Neural cell (in vitro differentiated cells): ENCODE measurements at regions not wholly inside any gene's neighbourhood (a gene's known extent, or its start where the extent isn't known, plus 50 kb on each side); places are given as distances from the start of the nearest gene placed in this dataset.

ENCODE experiments used
- H2AFZ ChIP-seq: fragments of 200-600, 300-800 bp; sonication (generic), shearing (Covaris generic); 2 replicates; pipeline ENCODE4 v1.6.0; 2014; ENCODE audit warnings: low read depth, mild to moderate bottlenecking, antibody characterized with exemption, low read length, moderate library complexity
- H3F3A ChIP-seq: fragments of 200-600 bp; shearing (Covaris generic); 2 replicates; pipeline ENCODE4 v1.6.1; 2016; ENCODE audit warnings: mild to moderate bottlenecking, moderate library complexity, mixed read lengths, antibody characterized with exemption, low read length; ENCODE audit not compliant: insufficient read depth, poor library complexity, severe bottlenecking
- H3K27ac ChIP-seq: fragments of 200-600, 300-800 bp; sonication (generic), shearing (Covaris generic); 2 replicates; pipeline ENCODE4 v1.5.1; 2014; ENCODE audit warnings: mild to moderate bottlenecking, low read length, moderate library complexity
- H3K27me3 ChIP-seq: fragments of 300-800, 200-600 bp; sonication (generic), shearing (Covaris generic); 2 replicates; pipeline ENCODE4 v1.6.0; 2014; ENCODE audit warnings: mild to moderate bottlenecking, low read depth, low read length, moderate library complexity; ENCODE audit not compliant: insufficient read depth
- H3K36me3 ChIP-seq: fragments of 300-800, 200-600 bp; sonication (generic), shearing (Covaris generic); 2 replicates; pipeline ENCODE4 v1.5.1; 2014; ENCODE audit warnings: mild to moderate bottlenecking, antibody characterized with exemption, low read length, moderate library complexity; ENCODE audit not compliant: insufficient read depth
- H3K4me2 ChIP-seq: fragments of 300-800, 200-600 bp; sonication (generic), shearing (Covaris generic); 2 replicates; pipeline ENCODE4 v1.6.0; 2014; ENCODE audit warnings: mild to moderate bottlenecking, low read length
- H3K4me3 ChIP-seq: fragments of 300-800, 200-600 bp; sonication (generic), shearing (Covaris generic); 2 replicates; pipeline ENCODE4 v1.5.1; 2014; ENCODE audit warnings: mild to moderate bottlenecking, low read length, moderate library complexity
- H3K79me2 ChIP-seq: fragments of 200-600 bp; shearing (Covaris generic); replicated peaks from 2 replicates; pipeline ENCODE4 v1.6.0; 2014; ENCODE audit warnings: mild to moderate bottlenecking, low read length, moderate library complexity; ENCODE audit not compliant: insufficient read depth
- H3K9ac ChIP-seq: fragments of 300-800, 200-600 bp; sonication (generic), shearing (Covaris generic); 2 replicates; pipeline ENCODE4 v1.6.1; 2016; ENCODE audit warnings: mild to moderate bottlenecking, low read length, mixed read lengths
- H3K9me2 ChIP-seq: fragments of 200-600 bp; shearing (Covaris generic); 2 replicates; pipeline ENCODE4 v1.6.1; 2016; ENCODE audit warnings: mild to moderate bottlenecking, low read length, mixed read lengths; ENCODE audit not compliant: insufficient read depth
- H3K9me3 ChIP-seq: fragments of 200-600, 300-800 bp; sonication (generic), shearing (Covaris generic); 2 replicates; pipeline ENCODE4 v1.6.1; 2016; ENCODE audit warnings: mild to moderate bottlenecking, mixed run types, low read length, moderate library complexity, mixed read lengths
- H4K20me1 ChIP-seq: fragments of 200-600 bp; shearing (Covaris generic); 2 replicates; pipeline ENCODE4 v1.6.1; 2016; ENCODE audit warnings: mild to moderate bottlenecking, mixed run types; ENCODE audit not compliant: insufficient read depth
- EP300 ChIP-seq: fragments of 450-650 bp; conservative IDR thresholded peaks from 2 replicates; pipeline ENCODE4 v1.6.1; 2014; ENCODE audit warnings: antibody characterized with exemption, mild to moderate bottlenecking, moderate library complexity; ENCODE audit not compliant: poor library complexity, severe bottlenecking
- EZH2 ChIP-seq: fragments of 200-600, 300-800 bp; shearing (Covaris generic), sonication (generic); IDR thresholded peaks from 2 replicates; pipeline ENCODE4 v1.6.1; 2014; ENCODE audit warnings: antibody characterized with exemption, low read length, borderline replicate concordance, mild to moderate bottlenecking; ENCODE audit not compliant: insufficient read depth, poor library complexity, severe bottlenecking
- MXI1 ChIP-seq: fragments of 450-650 bp; conservative IDR thresholded peaks from 2 replicates; pipeline ENCODE4 v1.6.1; 2014; ENCODE audit warnings: antibody characterized with exemption, mild to moderate bottlenecking; ENCODE audit not compliant: poor library complexity, severe bottlenecking
- POLR2AphosphoS5 ChIP-seq: IDR thresholded peaks from 2 replicates; pipeline ENCODE4 v1.6.1; 2012
- RAD21 ChIP-seq: fragments of 450-650 bp; conservative IDR thresholded peaks from 2 replicates; pipeline ENCODE4 v1.6.1; 2014; ENCODE audit warnings: antibody characterized with exemption, mild to moderate bottlenecking, moderate library complexity
- SMC3 ChIP-seq: fragments of 450-650 bp; conservative IDR thresholded peaks from 2 replicates; pipeline ENCODE4 v1.6.1; 2014; ENCODE audit warnings: antibody characterized with exemption, mild to moderate bottlenecking, moderate library complexity; ENCODE audit not compliant: poor library complexity
- TAF1 ChIP-seq: IDR thresholded peaks from 2 replicates; pipeline ENCODE4 v1.6.1; 2012; ENCODE audit warnings: low read depth
- TF ChIP-seq, protein P1 (sequence below): fragments of 450-650 bp; IDR thresholded peaks from 2 replicates; pipeline ENCODE4 v1.5.1; 2014; ENCODE audit warnings: antibody characterized with exemption, mild to moderate bottlenecking, moderate library complexity; ENCODE audit not compliant: poor library complexity, severe bottlenecking
- TF ChIP-seq, protein P2 (sequence below): IDR thresholded peaks from 2 replicates; pipeline ENCODE4 v1.6.1; 2012; ENCODE audit warnings: borderline replicate concordance

DNA sequence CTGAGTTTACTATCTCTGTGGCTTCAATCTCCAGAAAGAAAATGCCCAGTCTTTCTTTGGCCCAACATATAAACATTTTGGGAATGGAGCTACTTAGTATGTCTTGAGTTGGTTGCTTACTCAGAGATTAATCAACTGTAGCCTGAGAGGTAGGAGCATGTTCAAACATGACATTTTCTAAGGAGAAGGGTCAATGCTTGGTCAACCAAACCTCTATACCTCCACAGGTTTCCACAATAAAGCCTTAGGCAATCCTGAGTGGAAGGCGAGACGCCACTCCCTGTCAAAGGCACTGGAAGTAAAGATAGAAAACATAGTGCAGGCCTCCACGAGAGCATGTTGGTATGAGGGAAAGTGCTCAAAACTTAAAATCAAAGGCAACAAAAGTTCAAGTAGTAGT lies 411.4 kb downstream of the KCTD16 start:
- Histone ChIP-seq H3K4me3 (no peak overlapping the region), H3K36me3 (no peaks in the 10 kb centered on the region), H3K27me3 (peaks cover 46% of the 10 kb centered on the region), H3K9me2 (no peaks in the 10 kb centered on the region), H3K4me2 (no peak overlapping the region), H3K27ac (no peak overlapping the region), H3F3A (no peaks in the 10 kb centered on the region), H3K9ac (no peak overlapping the region), H4K20me1 (no peaks in the 10 kb centered on the region), H2AFZ (no peak overlapping the region), H3K79me2 (no peaks in the 10 kb centered on the region), H3K9me3 (no peaks in the 10 kb centered on the region)
- TF ChIP-seq, protein P1, sequence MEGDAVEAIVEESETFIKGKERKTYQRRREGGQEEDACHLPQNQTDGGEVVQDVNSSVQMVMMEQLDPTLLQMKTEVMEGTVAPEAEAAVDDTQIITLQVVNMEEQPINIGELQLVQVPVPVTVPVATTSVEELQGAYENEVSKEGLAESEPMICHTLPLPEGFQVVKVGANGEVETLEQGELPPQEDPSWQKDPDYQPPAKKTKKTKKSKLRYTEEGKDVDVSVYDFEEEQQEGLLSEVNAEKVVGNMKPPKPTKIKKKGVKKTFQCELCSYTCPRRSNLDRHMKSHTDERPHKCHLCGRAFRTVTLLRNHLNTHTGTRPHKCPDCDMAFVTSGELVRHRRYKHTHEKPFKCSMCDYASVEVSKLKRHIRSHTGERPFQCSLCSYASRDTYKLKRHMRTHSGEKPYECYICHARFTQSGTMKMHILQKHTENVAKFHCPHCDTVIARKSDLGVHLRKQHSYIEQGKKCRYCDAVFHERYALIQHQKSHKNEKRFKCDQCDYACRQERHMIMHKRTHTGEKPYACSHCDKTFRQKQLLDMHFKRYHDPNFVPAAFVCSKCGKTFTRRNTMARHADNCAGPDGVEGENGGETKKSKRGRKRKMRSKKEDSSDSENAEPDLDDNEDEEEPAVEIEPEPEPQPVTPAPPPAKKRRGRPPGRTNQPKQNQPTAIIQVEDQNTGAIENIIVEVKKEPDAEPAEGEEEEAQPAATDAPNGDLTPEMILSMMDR, result no peak
- no peak for TF ChIP-seq EZH2
- TF ChIP-seq RAD21, result no peak
- no peak for TF ChIP-seq MXI1
- no peak for TF ChIP-seq EP300
- no peak for TF ChIP-seq POLR2AphosphoS5

DNA sequence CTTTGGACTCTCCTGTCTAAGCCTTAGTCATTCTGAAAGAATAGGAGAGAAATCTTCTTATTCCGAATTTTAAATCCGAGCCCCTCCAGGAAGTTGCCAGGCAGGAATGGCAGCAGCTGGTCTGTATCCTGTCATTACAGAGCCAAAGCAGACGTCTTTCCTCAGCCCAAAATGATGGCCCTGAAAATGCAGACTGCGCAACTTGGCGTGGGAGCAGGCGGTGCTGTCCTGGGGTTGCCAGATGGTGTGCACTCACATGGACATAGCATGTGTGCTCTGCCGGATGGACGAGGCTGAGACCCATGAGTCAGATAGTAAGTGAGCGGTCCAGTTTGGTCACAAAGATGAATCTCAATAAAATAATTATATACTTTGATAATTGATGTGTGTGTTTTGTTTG lies 410.4 kb downstream of the KCTD16 start:
- Histone ChIP-seq H4K20me1 (no peaks in the 10 kb centered on the region), H3K36me3 (no peaks in the 10 kb centered on the region), H3K9ac (no peak overlapping the region), H3K4me2 (no peak overlapping the region), H3F3A (no peaks in the 10 kb centered on the region), H3K27me3 (peaks cover 36% of the 10 kb centered on the region), H3K9me2 (no peaks in the 10 kb centered on the region), H3K4me3 (no peak overlapping the region), H3K27ac (no peak overlapping the region), H3K79me2 (no peaks in the 10 kb centered on the region), H3K9me3 (no peaks in the 10 kb centered on the region), H2AFZ (no peak overlapping the region)
- no peak for TF ChIP-seq RAD21
- TF ChIP-seq MXI1, result no peak
- TF ChIP-seq, protein P1, result no peak
- no peak for TF ChIP-seq SMC3
- TF ChIP-seq TAF1, result no peak
- TF ChIP-seq EP300, result no peak
- TF ChIP-seq, protein P2, sequence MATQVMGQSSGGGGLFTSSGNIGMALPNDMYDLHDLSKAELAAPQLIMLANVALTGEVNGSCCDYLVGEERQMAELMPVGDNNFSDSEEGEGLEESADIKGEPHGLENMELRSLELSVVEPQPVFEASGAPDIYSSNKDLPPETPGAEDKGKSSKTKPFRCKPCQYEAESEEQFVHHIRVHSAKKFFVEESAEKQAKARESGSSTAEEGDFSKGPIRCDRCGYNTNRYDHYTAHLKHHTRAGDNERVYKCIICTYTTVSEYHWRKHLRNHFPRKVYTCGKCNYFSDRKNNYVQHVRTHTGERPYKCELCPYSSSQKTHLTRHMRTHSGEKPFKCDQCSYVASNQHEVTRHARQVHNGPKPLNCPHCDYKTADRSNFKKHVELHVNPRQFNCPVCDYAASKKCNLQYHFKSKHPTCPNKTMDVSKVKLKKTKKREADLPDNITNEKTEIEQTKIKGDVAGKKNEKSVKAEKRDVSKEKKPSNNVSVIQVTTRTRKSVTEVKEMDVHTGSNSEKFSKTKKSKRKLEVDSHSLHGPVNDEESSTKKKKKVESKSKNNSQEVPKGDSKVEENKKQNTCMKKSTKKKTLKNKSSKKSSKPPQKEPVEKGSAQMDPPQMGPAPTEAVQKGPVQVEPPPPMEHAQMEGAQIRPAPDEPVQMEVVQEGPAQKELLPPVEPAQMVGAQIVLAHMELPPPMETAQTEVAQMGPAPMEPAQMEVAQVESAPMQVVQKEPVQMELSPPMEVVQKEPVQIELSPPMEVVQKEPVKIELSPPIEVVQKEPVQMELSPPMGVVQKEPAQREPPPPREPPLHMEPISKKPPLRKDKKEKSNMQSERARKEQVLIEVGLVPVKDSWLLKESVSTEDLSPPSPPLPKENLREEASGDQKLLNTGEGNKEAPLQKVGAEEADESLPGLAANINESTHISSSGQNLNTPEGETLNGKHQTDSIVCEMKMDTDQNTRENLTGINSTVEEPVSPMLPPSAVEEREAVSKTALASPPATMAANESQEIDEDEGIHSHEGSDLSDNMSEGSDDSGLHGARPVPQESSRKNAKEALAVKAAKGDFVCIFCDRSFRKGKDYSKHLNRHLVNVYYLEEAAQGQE, result no peak
- no peak for TF ChIP-seq EZH2
- TF ChIP-seq POLR2AphosphoS5, result no peak
